ENCODE measurements at regions not wholly inside any gene's neighbourhood (a gene's known extent, or its start where the extent isn't known, plus 50 kb on each side); places are given as distances from the start of the nearest gene placed in this dataset.

DNA sequence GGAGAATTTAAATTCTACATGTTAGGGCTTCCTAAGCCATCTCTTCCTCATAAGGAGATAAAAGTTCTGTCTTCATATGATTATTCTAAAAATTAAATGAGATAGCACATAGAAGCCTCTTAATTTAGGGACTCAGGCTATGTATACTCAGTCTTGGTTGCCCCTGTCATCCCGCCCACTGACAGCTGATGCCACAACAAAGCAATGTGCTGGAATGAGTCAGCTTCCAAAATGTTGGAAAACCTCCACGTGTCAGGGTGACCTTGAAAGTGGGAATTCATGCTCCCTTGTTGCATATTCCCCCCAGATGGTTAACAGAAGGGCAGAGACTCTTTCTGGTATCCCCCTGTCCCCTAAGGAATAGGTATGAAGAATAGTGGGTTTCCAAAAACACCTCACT is 238.0 kb upstream of the DDHD1 start:
- ATAC-seq (no peak), DNase-seq (ENCODE audit: low spot score) (no peak)
- Histone ChIP-seq H3K4me2 (no peak overlapping the region), H3K9me2 (ENCODE audit: insufficient read depth) (no peaks in the 10 kb centered on the region; the same call in 1 of the 2 replicates), H2AFZ (no peak overlapping the region), H3K36me3 (ENCODE audit: insufficient read depth) (peaks cover 10% of the 10 kb centered on the region), H3K27me3 (ENCODE audit: insufficient read depth) (no peaks in the 10 kb centered on the region), H3K4me1 (ENCODE audit: insufficient read depth) (no peaks in the 10 kb centered on the region), H3F3A (replicated peaks; ENCODE audit: low read depth) (no peaks in the 10 kb centered on the region), H3K4me3 (no peak overlapping the region), H4K20me1 (replicated peaks; ENCODE audit: insufficient read depth) (no peaks in the 10 kb centered on the region), H3K79me2 (replicated peaks; ENCODE audit: insufficient read depth) (no peaks in the 10 kb centered on the region), H3K27ac (ENCODE audit: low read depth) (no peak overlapping the region)
- Mint-ChIP-seq H3K4me1 (peaks cover 7% of the 10 kb centered on the region; the same call in 2 of the 3 replicates), H3K27me3 (ENCODE audit: insufficient read depth, low read depth, poor library complexity) (peaks cover 2% of the 10 kb centered on the region), H3K4me3 (no peak overlapping the region), H3K9me3 (peaks cover 19% of the 10 kb centered on the region), H3K27ac (no peak overlapping the region), H3K36me3 (ENCODE audit: low read depth) (peaks cover 16% of the 10 kb centered on the region)
- TF ChIP-seq EZH2phosphoT487 (IDR thresholded peaks at IDR 0.05; ENCODE audit: unreplicated experiment), result no peak
- TF ChIP-seq ZNF331 (CRISPR knock-in tag; IDR thresholded peaks at IDR 0.05; ENCODE audit: low read depth), result no peak
- TF ChIP-seq, protein P1, sequence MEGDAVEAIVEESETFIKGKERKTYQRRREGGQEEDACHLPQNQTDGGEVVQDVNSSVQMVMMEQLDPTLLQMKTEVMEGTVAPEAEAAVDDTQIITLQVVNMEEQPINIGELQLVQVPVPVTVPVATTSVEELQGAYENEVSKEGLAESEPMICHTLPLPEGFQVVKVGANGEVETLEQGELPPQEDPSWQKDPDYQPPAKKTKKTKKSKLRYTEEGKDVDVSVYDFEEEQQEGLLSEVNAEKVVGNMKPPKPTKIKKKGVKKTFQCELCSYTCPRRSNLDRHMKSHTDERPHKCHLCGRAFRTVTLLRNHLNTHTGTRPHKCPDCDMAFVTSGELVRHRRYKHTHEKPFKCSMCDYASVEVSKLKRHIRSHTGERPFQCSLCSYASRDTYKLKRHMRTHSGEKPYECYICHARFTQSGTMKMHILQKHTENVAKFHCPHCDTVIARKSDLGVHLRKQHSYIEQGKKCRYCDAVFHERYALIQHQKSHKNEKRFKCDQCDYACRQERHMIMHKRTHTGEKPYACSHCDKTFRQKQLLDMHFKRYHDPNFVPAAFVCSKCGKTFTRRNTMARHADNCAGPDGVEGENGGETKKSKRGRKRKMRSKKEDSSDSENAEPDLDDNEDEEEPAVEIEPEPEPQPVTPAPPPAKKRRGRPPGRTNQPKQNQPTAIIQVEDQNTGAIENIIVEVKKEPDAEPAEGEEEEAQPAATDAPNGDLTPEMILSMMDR (conservative IDR thresholded peaks at IDR 0.05; ENCODE audit: low read depth in 2 of 2), result no peak

DNA sequence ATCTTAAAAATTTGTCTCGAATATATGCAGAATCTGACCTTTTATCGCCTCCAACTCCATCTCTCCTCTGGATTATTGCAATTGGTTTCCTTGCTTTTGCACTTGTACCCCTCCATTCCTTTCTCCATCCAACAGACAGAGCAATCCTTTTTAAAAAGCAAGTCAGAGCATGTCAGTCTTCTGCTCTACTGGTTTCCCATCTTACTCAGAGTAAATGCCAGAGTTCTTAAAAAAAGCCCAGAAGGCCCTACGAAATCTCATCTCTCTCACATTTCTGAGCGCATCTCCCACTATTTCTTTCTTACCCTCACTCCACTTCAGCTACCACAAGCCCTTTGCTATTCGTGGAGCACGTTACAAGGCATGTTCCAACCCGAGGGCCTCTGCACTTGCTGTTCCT is 236.9 kb upstream of the DDHD1 start:
- no peak overlapping the region for H2AFZ ChIP-seq
- no peaks in the 10 kb centered on the region for H3K79me2 ChIP-seq (replicated peaks; ENCODE audit: insufficient read depth)
- H3K9me2 ChIP-seq (ENCODE audit: insufficient read depth), result peaks cover 2% of the 10 kb centered on the region; the same call in 1 of the 2 replicates
- H3K36me3 ChIP-seq (ENCODE audit: insufficient read depth), result peaks cover 10% of the 10 kb centered on the region; the same call in 1 of the 2 replicates
- peaks cover 11% of the 10 kb centered on the region for H3K9me3 Mint-ChIP-seq
- DNase-seq (ENCODE audit: low spot score) (no peak), ATAC-seq (no peak)
- no peaks in the 10 kb centered on the region for H3K27me3 ChIP-seq (ENCODE audit: insufficient read depth)
- H3K27ac ChIP-seq (ENCODE audit: low read depth), result no peak overlapping the region
- no peaks in the 10 kb centered on the region for H3K4me1 ChIP-seq (ENCODE audit: insufficient read depth)
- no peak overlapping the region for H3K27ac Mint-ChIP-seq
- H3F3A ChIP-seq (replicated peaks; ENCODE audit: low read depth), result no peaks in the 10 kb centered on the region
- H3K4me3 ChIP-seq, result no peak overlapping the region
- no peaks in the 10 kb centered on the region for H3K27me3 Mint-ChIP-seq (ENCODE audit: insufficient read depth, low read depth, poor library complexity)
- H3K36me3 Mint-ChIP-seq (ENCODE audit: low read depth), result peaks cover 12% of the 10 kb centered on the region
- no peaks in the 10 kb centered on the region for H4K20me1 ChIP-seq (replicated peaks; ENCODE audit: insufficient read depth)
- H3K4me3 Mint-ChIP-seq, result no peak overlapping the region
- H3K4me1 Mint-ChIP-seq, result peaks cover 7% of the 10 kb centered on the region; the same call in 2 of the 3 replicates
- no peak overlapping the region for H3K4me2 ChIP-seq
- TF ChIP-seq ETS1 (IDR thresholded peaks at IDR 0.05) (no peak), ZNF331 (CRISPR knock-in tag; IDR thresholded peaks at IDR 0.05; ENCODE audit: low read depth) (no peak), EZH2 (IDR thresholded peaks at IDR 0.05; ENCODE audit: low read depth, unreplicated experiment) (no peak), STAT1 (IDR thresholded peaks at IDR 0.05; ENCODE audit: unreplicated experiment) (no peak), NANOG (IDR thresholded peaks at IDR 0.05; ENCODE audit: borderline replicate concordance) (no peak), REST (IDR thresholded peaks at IDR 0.05; ENCODE audit: unreplicated experiment) (no peak), ZNF114 (CRISPR knock-in tag; IDR thresholded peaks at IDR 0.05) (no peak), JUNB (IDR thresholded peaks at IDR 0.05; ENCODE audit: unreplicated experiment) (no peak), EZH2phosphoT487 (IDR thresholded peaks at IDR 0.05; ENCODE audit: unreplicated experiment) (no peak)
- TF ChIP-seq, protein P1 (conservative IDR thresholded peaks at IDR 0.05; ENCODE audit: low read depth in 2 of 2), result no peak

All from GM23338 (cell line).